Gastroesophageal sphincter (tissue), 4 donors: ENCODE measurements at regions not wholly inside any gene's neighbourhood (a gene's known extent, or its start where the extent isn't known, plus 50 kb on each side); places are given as distances from the start of the nearest gene placed in this dataset.

ENCODE experiments used
- ATAC-seq: fragments of 150-250 bp; one replicate; pipeline ENCODE4 v1.9.1; 2016; ENCODE audit warnings: mild to moderate bottlenecking, moderate library complexity
- H3K27ac ChIP-seq, 4 donors: fragments of 200-600 bp; sonication (generic) in 3 of 4; 1 replicate in 3 of 4; 2 replicates in 1 of 4; pipeline ENCODE4 v1.5.1; 2016 to 2019
- H3K27me3 ChIP-seq: fragments of 200-600 bp; sonication (generic); one replicate; pipeline ENCODE4 v1.5.1; 2019
- H3K36me3 ChIP-seq, 2 donors: fragments of 200-600 bp; sonication (generic); one replicate each; pipeline ENCODE4 v1.5.1; 2019; ENCODE audit warnings: control low read depth in 1 of 2
- H3K4me1 ChIP-seq, 3 donors: fragments of 200-600 bp; sonication (generic); 1 replicate in 2 of 3; 2 replicates in 1 of 3; pipeline ENCODE4 v1.5.1; 2016 to 2019; ENCODE audit warnings: control low read depth in 2 of 3
- H3K4me3 ChIP-seq, 2 donors: fragments of 200-600 bp; sonication (generic); one replicate each; pipeline ENCODE4 v1.5.1; 2019; ENCODE audit warnings: mild to moderate bottlenecking in 1 of 2, moderate library complexity in 1 of 2
- H3K9me3 ChIP-seq, 3 donors: fragments of 200-600 bp; sonication (generic); one replicate each; pipeline ENCODE4 v1.5.1; 2017 to 2019; ENCODE audit warnings: control low read depth in 2 of 3
- CTCF ChIP-seq, 4 experiments: fragments of 200-600 bp in 2 of 4; fragments of 450-650 bp in 2 of 4; sonication (generic) in 1 of 4; IDR thresholded peaks; one replicate each; pipeline ENCODE4 v1.5.1; 2017 to 2019; ENCODE audit warnings: antibody characterized with exemption in 4 of 4, mild to moderate bottlenecking in 2 of 4, moderate library complexity in 2 of 4
- EP300 ChIP-seq: sonication (generic); formaldehyde crosslinking; IDR thresholded peaks from one replicate; pipeline ENCODE4 v1.6.1; 2017; ENCODE audit warnings: antibody characterized with exemption, mild to moderate bottlenecking
- POLR2A ChIP-seq, 2 donors: fragments of 450-650 bp; IDR thresholded peaks; one replicate each; pipeline ENCODE4 v1.6.1; 2017; ENCODE audit warnings: antibody characterized with exemption in 2 of 2, mild to moderate bottlenecking in 2 of 2, moderate library complexity in 1 of 2
- POLR2AphosphoS5 ChIP-seq: sonication (generic); formaldehyde crosslinking; IDR thresholded peaks from one replicate; pipeline ENCODE4 v1.6.1; 2017; ENCODE audit warnings: antibody characterized with exemption
- WGBS, 2 donors: methylation state at CpG; one replicate each; pipeline ENCODE4 v1.1.5; 2018; ENCODE audit warnings: low coverage in 1 of 2; 5-methylcytosine and 5-hydroxymethylcytosine counted together

DNA sequence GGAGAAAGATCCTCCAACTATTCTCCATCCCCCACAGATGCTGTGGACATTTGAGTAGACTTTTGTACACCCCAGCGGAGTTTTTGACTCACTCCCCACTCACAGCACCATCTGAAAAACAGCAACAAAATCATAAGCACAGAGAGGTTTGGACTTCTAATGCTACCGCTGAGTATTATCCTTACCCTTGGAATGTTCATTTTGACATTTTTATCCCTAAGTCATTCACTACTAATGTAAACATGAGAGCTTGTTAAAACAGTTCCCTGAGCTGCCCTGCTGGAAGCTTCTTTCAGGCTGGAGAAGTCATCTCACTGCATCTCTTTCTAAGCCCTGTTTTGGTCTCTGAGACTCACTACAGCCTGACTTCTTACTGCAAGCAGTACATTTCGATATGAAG, 1045.9 kb downstream of the MCTP2 start:
- H3K4me3 ChIP-seq: no peak overlapping the region
- peak overlapping the region; percentile 12 to 65 (median 57) for H3K27ac ChIP-seq
- H3K36me3 ChIP-seq: no peaks in the 10 kb centered on the region
- H3K9me3 ChIP-seq: no peaks in the 10 kb centered on the region
- TF ChIP-seq POLR2AphosphoS5 (peak; percentile 70), POLR2A (IDR thresholded peaks at IDR 0.05) (no peak)
- H3K27me3 ChIP-seq: no peaks in the 10 kb centered on the region
- ATAC-seq: no peak
- WGBS, 2 donors: 37 to 50% methylated on average over 2 to 3 of the region's 3 CpGs
- H3K4me1 ChIP-seq: peaks cover 0 to 28% (median 14%) of the 10 kb centered on the region in 3 donors

- peak; percentile 60 for ATAC-seq
- no peaks in the 10 kb centered on the region for H3K9me3 ChIP-seq
- H3K36me3 ChIP-seq: no peaks in the 10 kb centered on the region
- TF ChIP-seq POLR2A (IDR thresholded peaks at IDR 0.05): no peak
- peak; percentile 19 for TF ChIP-seq POLR2AphosphoS5
- no peak for TF ChIP-seq CTCF (IDR thresholded peaks at IDR 0.05)
- no peak for TF ChIP-seq EP300
- WGBS, 2 donors: 18 to 22% methylated on average over 5 to 6 of the region's 6 CpGs
- peak overlapping the region; percentile 12 to 65 (median 57) for H3K27ac ChIP-seq
- H3K27me3 ChIP-seq: no peaks in the 10 kb centered on the region
- peaks cover 0 to 28% (median 14%) of the 10 kb centered on the region in 3 donors for H3K4me1 ChIP-seq
- no peak overlapping the region for H3K4me3 ChIP-seq
Observed at GRCh38 chr15:95278532-95279245, 1047.3 kb downstream of the MCTP2 start.

DNA sequence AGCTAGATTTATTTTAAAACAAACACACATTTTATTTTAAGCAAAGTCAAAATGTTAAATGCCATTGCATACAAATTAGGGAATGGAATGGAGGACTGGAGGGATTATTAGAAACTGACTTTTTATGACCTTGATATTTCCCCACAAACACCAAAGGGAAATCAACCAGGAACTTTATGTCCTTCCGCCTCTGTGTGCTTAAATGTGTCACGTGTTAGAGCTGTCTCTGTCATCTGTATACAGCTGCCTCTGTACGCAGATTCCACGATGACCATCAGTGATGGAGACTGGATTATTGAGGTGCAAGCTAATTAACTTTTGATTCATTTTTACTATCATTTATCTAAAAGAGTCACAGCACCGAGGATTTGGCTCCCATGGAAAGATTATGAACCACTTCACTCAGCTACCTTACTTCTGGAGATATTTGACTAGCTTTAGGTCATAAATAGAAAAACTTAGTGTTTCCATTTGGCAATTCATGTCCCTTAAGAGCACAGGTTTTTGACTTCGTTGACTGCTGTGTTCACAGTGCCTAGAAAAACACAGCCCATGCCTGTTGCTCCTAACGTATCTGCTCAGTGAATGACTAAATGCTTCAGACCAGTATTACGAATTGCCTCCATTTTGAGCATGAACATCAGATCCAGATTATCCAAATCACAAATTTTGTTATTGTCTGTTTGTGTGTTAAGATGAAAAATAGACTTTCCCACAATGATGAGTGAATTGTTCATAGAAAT, 1048.1 kb downstream of the MCTP2 start:
- peak; percentile 62 for ATAC-seq
- H3K9me3 ChIP-seq: no peaks in the 10 kb centered on the region
- WGBS, 2 donors: 51 to 54% methylated on average over 8 of the region's 8 CpGs
- peaks cover 0 to 28% (median 14%) of the 10 kb centered on the region in 3 donors for H3K4me1 ChIP-seq
- no peaks in the 10 kb centered on the region for H3K27me3 ChIP-seq
- TF ChIP-seq POLR2AphosphoS5 (peak; percentile 75), POLR2A (IDR thresholded peaks at IDR 0.05) (no peak)
- H3K4me3 ChIP-seq: no peak overlapping the region
- H3K27ac ChIP-seq: peak overlapping the region; percentile 12 to 65 (median 57)
- no peaks in the 10 kb centered on the region for H3K36me3 ChIP-seq

DNA sequence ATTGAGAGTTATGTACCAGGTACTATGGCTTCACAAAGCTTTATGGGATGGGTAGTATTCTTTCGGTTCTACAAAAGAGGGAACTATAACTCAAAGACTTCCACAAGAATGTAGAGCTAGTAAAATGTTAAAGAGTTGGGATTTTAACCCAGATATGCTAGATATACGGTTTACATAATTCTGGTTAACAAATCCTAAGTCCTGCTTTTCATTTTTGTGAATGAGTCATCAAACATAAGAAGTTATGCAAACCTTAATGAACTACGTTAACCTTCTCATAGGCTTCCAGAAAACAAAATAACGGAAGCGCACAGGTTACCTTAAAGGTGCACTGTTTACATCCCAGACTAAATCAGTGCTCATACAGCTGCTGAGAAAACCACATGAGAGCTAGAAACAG, 1049.3 kb downstream of the MCTP2 start:
- Histone ChIP-seq H3K9me3 (no peaks in the 10 kb centered on the region), H3K27me3 (no peaks in the 10 kb centered on the region), H3K36me3 (no peaks in the 10 kb centered on the region), H3K4me3 (no peak overlapping the region), H3K4me1 (peaks cover 0 to 36% (median 14%) of the 10 kb centered on the region in 3 donors), H3K27ac (peak overlapping the region in 2 of 4 donors; percentile 38 to 65)
- WGBS, 2 donors: 86% methylated on average over 5 of the region's 5 CpGs
- ATAC-seq: no peak
- TF ChIP-seq EP300 (no peak), POLR2A (IDR thresholded peaks at IDR 0.05) (no peak), CTCF (IDR thresholded peaks at IDR 0.05) (no peak), POLR2AphosphoS5 (no peak)

GRCh38 chr15:95281470-95281869, 1049.0 kb upstream of the NR2F2 start:
- 58 to 100% methylated on average over 2 of the region's 2 CpGs for WGBS, 2 donors
- no peaks in the 10 kb centered on the region for H3K27me3 ChIP-seq
- H3K4me1 ChIP-seq: peaks cover 0 to 44% (median 14%) of the 10 kb centered on the region in 3 donors
- no peaks in the 10 kb centered on the region for H3K9me3 ChIP-seq
- peak overlapping the region in 3 of 4 donors; percentile 24 to 65 (median 38) for H3K27ac ChIP-seq
- TF ChIP-seq POLR2AphosphoS5 (no peak), POLR2A (IDR thresholded peaks at IDR 0.05) (no peak), EP300 (no peak), CTCF (IDR thresholded peaks at IDR 0.05) (no peak)
- no peak overlapping the region for H3K4me3 ChIP-seq
- ATAC-seq: no peak
- H3K36me3 ChIP-seq: no peaks in the 10 kb centered on the region
